GM12892 (cell line): ENCODE measurements at regions not wholly inside any gene's neighbourhood (a gene's known extent, or its start where the extent isn't known, plus 50 kb on each side); places are given as distances from the start of the nearest gene placed in this dataset.

ENCODE experiments used
- DNase-seq: peaks from one replicate; pipeline ENCODE4 v3.0.0; 2011; ENCODE audit not compliant: insufficient read length
- FAIRE-seq: peaks from 2 replicates; lab custom pipeline; 2011; peaks lifted over from hg19 to GRCh38; lab: Jason Lieb, UNC
- POLR2A ChIP-seq: IDR thresholded peaks from 2 replicates; pipeline ENCODE4 v1.6.1; 2011; ENCODE audit warnings: low read depth, low read length, control low read depth
- POLR2AphosphoS5 ChIP-seq: IDR thresholded peaks from 2 replicates; pipeline ENCODE4 v1.6.1; 2011; ENCODE audit warnings: low read depth, low read length, control low read depth
- TAF1 ChIP-seq: IDR thresholded peaks from 2 replicates; pipeline ENCODE4 v1.6.1; 2011; ENCODE audit warnings: low read depth, mild to moderate bottlenecking, control low read depth, low read length, borderline replicate concordance

GRCh38 chr20:60286764-60287163, 328.5 kb downstream of the CDH26 start:
- DNase-seq, result no peak
- no peak for TF ChIP-seq POLR2A
- no peak for TF ChIP-seq TAF1
- no peak for TF ChIP-seq POLR2AphosphoS5
- no peak for FAIRE-seq

- FAIRE-seq (no peak), DNase-seq (no peak)
- no peak for TF ChIP-seq POLR2AphosphoS5
- TF ChIP-seq POLR2A, result no peak
- TF ChIP-seq TAF1, result no peak
Measured at GRCh38 chr20:60288945-60289344, 330.7 kb downstream of the CDH26 start.

- FAIRE-seq (no peak), DNase-seq (no peak)
- no peak for TF ChIP-seq POLR2A
- no peak for TF ChIP-seq POLR2AphosphoS5
- TF ChIP-seq TAF1, result no peak
Measured at GRCh38 chr20:60292001-60292520, 333.8 kb downstream of the CDH26 start.

- no peak for TF ChIP-seq POLR2A
- TF ChIP-seq POLR2AphosphoS5, result no peak
- no peak for TF ChIP-seq TAF1
- FAIRE-seq (no peak), DNase-seq (no peak)
Measured at GRCh38 chr20:60294632-60295031, 336.4 kb downstream of the CDH26 start.

- TF ChIP-seq POLR2AphosphoS5 (no peak), POLR2A (no peak), TAF1 (no peak)
- DNase-seq (no peak), FAIRE-seq (no peak)
Measured at GRCh38 chr20:60295214-60295613, 337.0 kb downstream of the CDH26 start.

GRCh38 chr20:60297649-60298048, 339.4 kb downstream of the CDH26 start:
- no peak for FAIRE-seq
- TF ChIP-seq POLR2A (no peak), TAF1 (no peak), POLR2AphosphoS5 (no peak)
- DNase-seq, result no peak

- FAIRE-seq (no peak), DNase-seq (no peak)
- TF ChIP-seq POLR2A (no peak), TAF1 (no peak), POLR2AphosphoS5 (no peak)
Measured at GRCh38 chr20:60298647-60299046, 340.4 kb downstream of the CDH26 start.

GRCh38 chr20:60299951-60300350, 341.7 kb downstream of the CDH26 start:
- TF ChIP-seq POLR2AphosphoS5, result no peak
- TF ChIP-seq POLR2A, result no peak
- TF ChIP-seq TAF1, result no peak
- FAIRE-seq (no peak), DNase-seq (no peak)

GRCh38 chr20:60300374-60300773, 342.2 kb downstream of the CDH26 start:
- TF ChIP-seq POLR2A (no peak), POLR2AphosphoS5 (no peak), TAF1 (no peak)
- no peak for DNase-seq
- FAIRE-seq, result no peak

- no peak for FAIRE-seq
- TF ChIP-seq POLR2A (no peak), TAF1 (no peak), POLR2AphosphoS5 (no peak)
Measured at GRCh38 chr20:60302875-60303274, 344.7 kb downstream of the CDH26 start.

GRCh38 chr20:60304026-60304590, 345.9 kb downstream of the CDH26 start:
- FAIRE-seq, result no peak
- TF ChIP-seq POLR2AphosphoS5 (no peak), TAF1 (no peak), POLR2A (no peak)

More at GRCh38 chr20:60302875-60303274, 344.7 kb downstream of the CDH26 start:
- DNase-seq, result no peak

GRCh38 chr20:60304931-60305330, 346.7 kb downstream of the CDH26 start:
- no peak for DNase-seq
- no peak for TF ChIP-seq TAF1
- no peak for TF ChIP-seq POLR2A
- no peak for TF ChIP-seq POLR2AphosphoS5
- FAIRE-seq, result no peak

More at GRCh38 chr20:60304026-60304590, 345.9 kb downstream of the CDH26 start:
- DNase-seq, result no peak

GRCh38 chr20:60306105-60306504, 347.9 kb downstream of the CDH26 start:
- DNase-seq, result no peak
- TF ChIP-seq POLR2AphosphoS5 (no peak), POLR2A (no peak), TAF1 (no peak)
- FAIRE-seq, result no peak
